ENCODE measurements at regions not wholly inside any gene's neighbourhood (a gene's known extent, or its start where the extent isn't known, plus 50 kb on each side); places are given as distances from the start of the nearest gene placed in this dataset.

DNA sequence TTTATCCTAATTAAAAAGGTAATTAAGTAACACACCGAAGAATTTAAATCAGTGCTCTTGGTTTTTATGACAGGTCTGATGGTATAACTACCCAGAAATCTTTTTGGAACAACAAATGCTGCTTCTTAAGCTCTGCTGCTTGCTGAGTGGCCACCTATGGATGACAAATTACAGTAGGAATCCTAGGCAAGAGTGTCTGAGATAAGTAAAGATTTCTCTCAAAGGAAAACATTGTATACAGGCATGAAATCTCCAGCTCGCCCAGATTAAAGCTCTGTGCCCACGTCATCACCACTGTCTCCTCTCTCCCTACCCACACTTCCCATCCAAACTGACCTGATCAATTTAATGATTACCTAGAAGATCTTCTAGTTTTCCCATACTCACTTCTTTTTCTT is 1083.0 kb upstream of the MAP3K7 start:
- 30 to 34% methylated on average over 3 of the region's 3 CpGs for WGBS, 2 donors
- ATAC-seq, result no peak

DNA sequence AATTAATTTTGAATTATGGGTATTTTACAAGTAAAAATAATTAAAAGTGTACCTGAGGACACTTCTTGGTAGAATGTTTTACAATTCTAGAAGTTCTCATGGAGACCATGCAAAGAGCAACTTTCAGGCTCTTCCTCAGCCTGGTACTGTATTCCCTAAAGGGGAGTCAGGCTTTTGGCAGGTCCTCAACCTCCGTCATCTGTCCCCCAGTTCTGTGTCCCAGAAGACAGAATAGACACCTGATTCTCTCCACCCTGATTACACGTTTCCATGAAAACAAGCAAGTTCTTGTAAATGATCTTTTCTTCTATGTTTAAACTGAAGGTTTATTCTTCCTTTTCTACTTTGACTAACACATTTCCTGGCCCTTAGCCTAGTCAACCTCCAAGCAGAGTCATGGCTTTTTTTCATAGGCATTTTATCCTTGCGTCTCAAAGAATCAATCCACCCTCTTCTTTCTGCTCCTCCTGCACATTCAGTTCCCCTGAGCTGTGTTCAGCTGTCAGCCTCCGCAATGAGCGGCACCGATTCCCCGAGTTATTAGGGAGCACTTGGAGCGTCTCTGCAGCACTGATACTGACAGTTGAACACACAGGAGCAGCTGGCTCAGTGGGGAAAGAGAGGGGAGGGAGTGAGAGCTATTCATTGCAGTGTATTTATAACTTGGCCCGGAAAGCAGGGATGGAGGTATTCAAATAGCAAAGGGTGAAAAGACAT is 1082.4 kb upstream of the MAP3K7 start:
- Histone ChIP-seq H3K36me3 (replicated peaks in 1 of 2; ENCODE audit: insufficient read depth in 1 of 2, low read depth in 2 of 2) (no peaks in the 10 kb centered on the region), H3K4me3 (no peak overlapping the region), H3K9me3 (no peaks in the 10 kb centered on the region), H3K27ac (no peak overlapping the region), H3K27me3 (no peaks in the 10 kb centered on the region), H3K4me1 (no peaks in the 10 kb centered on the region)
- WGBS, 2 donors, result 33 to 37% methylated on average over 9 of the region's 9 CpGs
- ATAC-seq (no peak), DNase-seq (no peak)
- no peak for TF ChIP-seq CTCF (IDR thresholded peaks at IDR 0.05)
- no peak for TF ChIP-seq POLR2A (IDR thresholded peaks at IDR 0.05)
- intact Hi-C loops (cut with DNase I), result no loop called here

More for the DNA sequence above, 1083.0 kb upstream of the MAP3K7 start:
- no peak for DNase-seq
- intact Hi-C loops (cut with DNase I), result no loop called here
- H3K27ac ChIP-seq, result no peak overlapping the region
- no peaks in the 10 kb centered on the region for H3K4me1 ChIP-seq
- no peaks in the 10 kb centered on the region for H3K27me3 ChIP-seq
- no peak for TF ChIP-seq CTCF (IDR thresholded peaks at IDR 0.05)
- no peaks in the 10 kb centered on the region for H3K36me3 ChIP-seq (replicated peaks in 1 of 2; ENCODE audit: insufficient read depth in 1 of 2, low read depth in 2 of 2)
- no peak overlapping the region for H3K4me3 ChIP-seq
- H3K9me3 ChIP-seq, result no peaks in the 10 kb centered on the region

GRCh38 chr6:91667596-91667995 is 1080.7 kb upstream of the MAP3K7 start:
- no peak overlapping the region for H3K27ac ChIP-seq
- no peak for ATAC-seq
- WGBS, 2 donors, result 32 to 37% methylated on average over 4 of the region's 4 CpGs
- H3K4me1 ChIP-seq, result no peaks in the 10 kb centered on the region
- DNase-seq, result no peak
- intact Hi-C loops (cut with DNase I), result no loop called here
- H3K27me3 ChIP-seq, result no peaks in the 10 kb centered on the region
- no peak overlapping the region for H3K4me3 ChIP-seq
- no peaks in the 10 kb centered on the region for H3K9me3 ChIP-seq
- H3K36me3 ChIP-seq (replicated peaks in 1 of 2; ENCODE audit: insufficient read depth in 1 of 2, low read depth in 2 of 2), result no peaks in the 10 kb centered on the region
- TF ChIP-seq CTCF (IDR thresholded peaks at IDR 0.05), result no peak
- no peak for TF ChIP-seq POLR2A (IDR thresholded peaks at IDR 0.05)

DNA sequence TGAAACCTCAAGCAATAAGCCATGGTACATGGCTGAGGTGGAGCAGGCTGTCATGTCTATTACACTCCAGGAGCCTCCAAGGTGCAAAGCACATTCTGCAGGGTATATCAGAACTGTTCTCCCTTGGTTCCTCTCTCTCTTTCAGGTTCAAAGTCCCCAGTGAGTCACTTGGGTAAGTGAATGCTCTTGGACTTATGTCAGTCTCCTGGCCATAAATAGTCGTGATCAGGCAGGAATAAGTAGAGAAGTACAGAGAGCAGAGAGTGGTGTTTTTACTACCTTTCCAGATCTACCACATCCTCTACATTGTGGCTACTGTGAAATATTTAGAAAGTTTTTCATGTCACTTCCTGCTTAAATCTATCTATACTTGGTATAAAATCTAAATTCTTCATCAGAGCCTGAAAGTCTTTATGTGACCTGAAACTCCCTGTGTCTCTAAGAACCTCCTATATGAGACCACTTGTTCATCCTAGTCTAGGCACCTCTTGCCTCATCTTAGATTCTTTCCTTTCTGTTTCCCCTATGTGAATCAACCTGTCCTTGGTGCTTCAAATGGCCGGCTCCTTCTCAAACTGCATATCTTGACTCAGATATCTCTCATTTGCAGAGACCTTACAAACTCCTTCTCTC is 1077.6 kb upstream of the MAP3K7 start:
- no peaks in the 10 kb centered on the region for H3K27me3 ChIP-seq
- no peak for DNase-seq
- H3K4me1 ChIP-seq, result no peaks in the 10 kb centered on the region
- H3K4me3 ChIP-seq, result no peak overlapping the region
- H3K36me3 ChIP-seq (replicated peaks in 1 of 2; ENCODE audit: insufficient read depth in 1 of 2, low read depth in 2 of 2), result no peaks in the 10 kb centered on the region
- no peaks in the 10 kb centered on the region for H3K9me3 ChIP-seq
- WGBS, 2 donors, result 60 to 65% methylated on average over 2 of the region's 2 CpGs
- no peak overlapping the region for H3K27ac ChIP-seq
- TF ChIP-seq POLR2A (IDR thresholded peaks at IDR 0.05) (no peak), CTCF (IDR thresholded peaks at IDR 0.05) (no peak)
- intact Hi-C loops (cut with DNase I), result no loop called here
- ATAC-seq, result no peak

DNA sequence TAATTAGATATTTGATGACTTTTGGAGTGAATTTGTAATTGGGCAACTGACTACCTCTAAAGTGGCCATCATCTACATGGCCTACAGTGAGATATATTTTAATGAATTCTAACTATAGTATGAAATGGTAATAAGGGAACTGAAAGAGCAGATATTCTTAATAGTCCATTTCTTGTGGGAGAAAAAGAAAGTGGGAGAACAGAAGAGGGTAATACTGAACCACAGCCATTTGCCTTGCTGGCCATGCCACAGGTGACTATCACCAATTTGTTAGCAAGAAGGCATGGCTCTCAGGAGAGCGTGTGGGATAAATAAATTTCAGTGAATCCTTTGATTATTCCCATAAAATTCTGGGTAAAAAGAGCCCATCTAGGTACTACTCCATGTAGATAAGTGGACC is 1074.0 kb upstream of the MAP3K7 start:
- H3K4me3 ChIP-seq, result no peak overlapping the region
- WGBS, 2 donors, result 46 to 48% methylated on average over 1 of the region's 1 CpG
- intact Hi-C loops (cut with DNase I), result no loop called here
- H3K36me3 ChIP-seq (replicated peaks in 1 of 2; ENCODE audit: insufficient read depth in 1 of 2, low read depth in 2 of 2), result no peaks in the 10 kb centered on the region
- H3K9me3 ChIP-seq, result no peaks in the 10 kb centered on the region
- no peaks in the 10 kb centered on the region for H3K27me3 ChIP-seq
- DNase-seq, result no peak
- TF ChIP-seq CTCF (IDR thresholded peaks at IDR 0.05) (no peak), POLR2A (IDR thresholded peaks at IDR 0.05) (no peak)
- no peak for ATAC-seq
- no peaks in the 10 kb centered on the region for H3K4me1 ChIP-seq
- no peak overlapping the region for H3K27ac ChIP-seq

All from body of pancreas (tissue), 4 donors.